ENCODE measurements at regions not wholly inside any gene's neighbourhood (a gene's known extent, or its start where the extent isn't known, plus 50 kb on each side); places are given as distances from the start of the nearest gene placed in this dataset.

GRCh38 chr1:58412071-58412580 is 134.4 kb downstream of the OMA1 start:
- no peaks in the 10 kb centered on the region for H4K20me1 ChIP-seq (ENCODE audit: insufficient read depth, low read length)
- ATAC-seq (ENCODE audit: insufficient read depth, low read depth), result no peak
- no peaks in the 10 kb centered on the region for H3K9me3 ChIP-seq (ENCODE audit: insufficient read depth, low read length, severe bottlenecking)

DNA sequence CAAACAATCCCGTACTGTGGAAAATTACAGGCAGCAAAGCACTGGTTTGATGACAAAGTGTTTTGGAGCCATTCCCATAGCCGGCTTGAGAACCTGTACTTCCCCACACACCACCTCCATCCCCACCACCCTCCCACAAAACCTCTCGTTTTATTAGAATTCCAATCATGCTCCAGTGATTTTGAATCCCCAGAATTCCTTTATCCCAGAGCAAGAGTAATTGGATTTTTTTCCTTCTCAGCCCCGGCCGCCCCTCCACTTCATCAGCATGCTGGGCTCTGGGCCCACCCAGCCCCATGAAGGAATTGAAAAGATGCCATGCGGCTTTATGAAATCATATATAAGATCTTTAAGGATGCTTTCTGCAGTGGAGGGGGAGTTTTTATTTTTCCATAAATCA is 136.6 kb downstream of the OMA1 start:
- Histone ChIP-seq H3K4me1 (ENCODE audit: insufficient read depth, low read length) (no peaks in the 10 kb centered on the region), H3K27ac (ENCODE audit: low read length) (no peak overlapping the region), H3K36me3 (ENCODE audit: insufficient read depth, low read length) (no peaks in the 10 kb centered on the region), H2AFZ (ENCODE audit: low read depth, low read length) (no peak overlapping the region), H3K9ac (ENCODE audit: low read depth, low read length) (no peak overlapping the region), H3K4me2 (ENCODE audit: insufficient read depth, low read length) (no peak overlapping the region), H3K27me3 (ENCODE audit: insufficient read depth, low read length, poor library complexity) (no peaks in the 10 kb centered on the region), H3K79me2 (ENCODE audit: insufficient read depth, low read length) (no peaks in the 10 kb centered on the region), H4K20me1 (ENCODE audit: insufficient read depth, low read length) (no peaks in the 10 kb centered on the region), H3K4me3 (ENCODE audit: low read depth in 1 of 2, low read length in 2 of 2) (no peak overlapping the region), H3K9me3 (ENCODE audit: insufficient read depth, low read length, severe bottlenecking) (no peaks in the 10 kb centered on the region)
- TF ChIP-seq EZH2 (IDR thresholded peaks at IDR 0.05; ENCODE audit: borderline replicate concordance, low read depth, low read length, severe bottlenecking), result no peak
- ATAC-seq (ENCODE audit: insufficient read depth, low read depth) (no peak), DNase-seq (no peak)

More at GRCh38 chr1:58412071-58412580, 134.4 kb downstream of the OMA1 start:
- H3K4me3 ChIP-seq (ENCODE audit: low read depth in 1 of 2, low read length in 2 of 2), result no peak overlapping the region
- no peak overlapping the region for H3K4me2 ChIP-seq (ENCODE audit: insufficient read depth, low read length)
- no peak for DNase-seq
- H3K36me3 ChIP-seq (ENCODE audit: insufficient read depth, low read length), result no peaks in the 10 kb centered on the region
- no peak for TF ChIP-seq EZH2 (IDR thresholded peaks at IDR 0.05; ENCODE audit: borderline replicate concordance, low read depth, low read length, severe bottlenecking)
- TF ChIP-seq, protein P1, sequence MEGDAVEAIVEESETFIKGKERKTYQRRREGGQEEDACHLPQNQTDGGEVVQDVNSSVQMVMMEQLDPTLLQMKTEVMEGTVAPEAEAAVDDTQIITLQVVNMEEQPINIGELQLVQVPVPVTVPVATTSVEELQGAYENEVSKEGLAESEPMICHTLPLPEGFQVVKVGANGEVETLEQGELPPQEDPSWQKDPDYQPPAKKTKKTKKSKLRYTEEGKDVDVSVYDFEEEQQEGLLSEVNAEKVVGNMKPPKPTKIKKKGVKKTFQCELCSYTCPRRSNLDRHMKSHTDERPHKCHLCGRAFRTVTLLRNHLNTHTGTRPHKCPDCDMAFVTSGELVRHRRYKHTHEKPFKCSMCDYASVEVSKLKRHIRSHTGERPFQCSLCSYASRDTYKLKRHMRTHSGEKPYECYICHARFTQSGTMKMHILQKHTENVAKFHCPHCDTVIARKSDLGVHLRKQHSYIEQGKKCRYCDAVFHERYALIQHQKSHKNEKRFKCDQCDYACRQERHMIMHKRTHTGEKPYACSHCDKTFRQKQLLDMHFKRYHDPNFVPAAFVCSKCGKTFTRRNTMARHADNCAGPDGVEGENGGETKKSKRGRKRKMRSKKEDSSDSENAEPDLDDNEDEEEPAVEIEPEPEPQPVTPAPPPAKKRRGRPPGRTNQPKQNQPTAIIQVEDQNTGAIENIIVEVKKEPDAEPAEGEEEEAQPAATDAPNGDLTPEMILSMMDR (IDR thresholded peaks at IDR 0.05; ENCODE audit: borderline replicate concordance, extremely low read depth, low read length, poor library complexity, severe bottlenecking), result no peak
- H3K4me1 ChIP-seq (ENCODE audit: insufficient read depth, low read length), result no peaks in the 10 kb centered on the region
- H3K27me3 ChIP-seq (ENCODE audit: insufficient read depth, low read length, poor library complexity), result no peaks in the 10 kb centered on the region
- no peaks in the 10 kb centered on the region for H3K79me2 ChIP-seq (ENCODE audit: insufficient read depth, low read length)
- H3K9ac ChIP-seq (ENCODE audit: low read depth, low read length), result no peak overlapping the region
- no peak overlapping the region for H2AFZ ChIP-seq (ENCODE audit: low read depth, low read length)
- no peak overlapping the region for H3K27ac ChIP-seq (ENCODE audit: low read length)

DNA sequence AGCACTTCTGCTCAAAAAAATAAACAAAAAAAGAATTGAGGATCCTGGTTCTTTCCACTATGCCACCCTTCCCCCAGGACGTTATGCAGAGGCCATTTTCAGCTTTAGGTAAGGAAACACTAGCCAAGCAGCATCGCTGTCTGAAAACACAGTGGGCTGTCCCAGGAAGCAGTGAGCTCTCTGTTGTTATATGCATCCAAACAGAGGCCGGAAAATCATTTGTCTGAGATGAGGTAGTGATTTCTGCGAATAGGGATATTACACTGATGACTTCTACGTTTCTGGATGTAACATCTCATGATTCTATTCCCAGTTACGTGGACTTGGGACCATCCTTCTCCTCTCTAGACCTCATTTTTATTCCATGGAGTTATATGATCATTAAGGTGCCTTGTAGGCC is 137.2 kb downstream of the OMA1 start:
- Histone ChIP-seq H3K9me3 (ENCODE audit: insufficient read depth, low read length, severe bottlenecking) (no peaks in the 10 kb centered on the region), H4K20me1 (ENCODE audit: insufficient read depth, low read length) (no peaks in the 10 kb centered on the region), H2AFZ (ENCODE audit: low read depth, low read length) (no peak overlapping the region), H3K9ac (ENCODE audit: low read depth, low read length) (no peak overlapping the region), H3K79me2 (ENCODE audit: insufficient read depth, low read length) (no peaks in the 10 kb centered on the region), H3K36me3 (ENCODE audit: insufficient read depth, low read length) (no peaks in the 10 kb centered on the region), H3K27me3 (ENCODE audit: insufficient read depth, low read length, poor library complexity) (no peaks in the 10 kb centered on the region), H3K27ac (ENCODE audit: low read length) (no peak overlapping the region), H3K4me1 (ENCODE audit: insufficient read depth, low read length) (no peaks in the 10 kb centered on the region), H3K4me3 (ENCODE audit: low read depth in 1 of 2, low read length in 2 of 2) (no peak overlapping the region), H3K4me2 (ENCODE audit: insufficient read depth, low read length) (no peak overlapping the region)
- no peak for TF ChIP-seq EZH2 (IDR thresholded peaks at IDR 0.05; ENCODE audit: borderline replicate concordance, low read depth, low read length, severe bottlenecking)
- DNase-seq (no peak), ATAC-seq (ENCODE audit: insufficient read depth, low read depth) (no peak)

DNA sequence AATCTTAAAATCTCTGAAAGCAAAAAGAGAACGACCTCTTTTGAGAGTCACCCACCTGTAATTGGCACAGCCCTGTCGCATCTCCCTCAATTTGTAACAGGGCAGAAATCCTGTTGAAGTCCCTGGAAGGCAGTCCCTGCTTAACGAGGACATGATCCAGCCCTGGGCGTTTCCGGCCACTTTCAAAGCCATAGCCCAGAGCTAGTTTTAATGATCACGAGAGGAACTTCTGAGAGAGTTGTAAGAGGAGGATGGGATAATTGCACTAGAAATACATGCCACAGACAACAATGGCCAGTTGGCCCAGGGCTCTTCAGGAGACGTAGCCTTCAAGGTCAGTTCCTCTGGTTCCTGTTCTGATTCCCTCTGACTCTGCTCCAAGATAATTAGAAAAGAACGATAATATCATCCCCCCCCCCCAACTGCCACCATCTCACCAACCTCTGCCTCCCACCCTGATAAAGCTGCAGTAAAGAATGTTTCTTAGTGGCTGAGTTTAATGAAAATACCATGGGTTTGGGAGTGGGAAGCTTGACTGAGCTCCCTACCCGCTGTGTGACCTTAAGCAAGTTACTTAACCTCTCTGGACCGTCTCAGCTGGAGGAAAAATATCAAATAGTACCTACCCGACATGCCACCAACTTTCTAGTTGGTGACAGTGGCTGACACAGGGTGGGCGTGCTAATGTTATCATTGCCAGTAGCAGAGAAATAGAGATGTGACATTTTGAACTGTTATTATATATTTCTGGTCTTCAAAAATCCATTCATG is 140.0 kb downstream of the OMA1 start:
- TF ChIP-seq, protein P1 (IDR thresholded peaks at IDR 0.05; ENCODE audit: borderline replicate concordance, extremely low read depth, low read length, poor library complexity, severe bottlenecking), result no peak
- TF ChIP-seq EZH2 (IDR thresholded peaks at IDR 0.05; ENCODE audit: borderline replicate concordance, low read depth, low read length, severe bottlenecking), result no peak
- no peaks in the 10 kb centered on the region for H3K9me3 ChIP-seq (ENCODE audit: insufficient read depth, low read length, severe bottlenecking)
- H3K27me3 ChIP-seq (ENCODE audit: insufficient read depth, low read length, poor library complexity), result no peaks in the 10 kb centered on the region
- no peak overlapping the region for H2AFZ ChIP-seq (ENCODE audit: low read depth, low read length)
- H3K4me2 ChIP-seq (ENCODE audit: insufficient read depth, low read length), result no peak overlapping the region
- H4K20me1 ChIP-seq (ENCODE audit: insufficient read depth, low read length), result no peaks in the 10 kb centered on the region
- H3K79me2 ChIP-seq (ENCODE audit: insufficient read depth, low read length), result no peaks in the 10 kb centered on the region
- no peaks in the 10 kb centered on the region for H3K4me1 ChIP-seq (ENCODE audit: insufficient read depth, low read length)
- no peaks in the 10 kb centered on the region for H3K36me3 ChIP-seq (ENCODE audit: insufficient read depth, low read length)
- no peak for DNase-seq
- no peak overlapping the region for H3K4me3 ChIP-seq (ENCODE audit: low read depth in 1 of 2, low read length in 2 of 2)
- no peak overlapping the region for H3K27ac ChIP-seq (ENCODE audit: low read length)
- H3K9ac ChIP-seq (ENCODE audit: low read depth, low read length), result no peak overlapping the region
- no peak for ATAC-seq (ENCODE audit: insufficient read depth, low read depth)

All from DND-41 (cell line).